BE2C (cell line): ENCODE measurements at regions not wholly inside any gene's neighbourhood (a gene's known extent, or its start where the extent isn't known, plus 50 kb on each side); places are given as distances from the start of the nearest gene placed in this dataset.

Source experiments
- DNase-seq: peaks from one replicate; pipeline ENCODE4 v3.0.0-alpha.2; 2020
- H3K27me3 ChIP-seq: fragments of 250-450 bp; sonication (Bioruptor Pico); 2 replicates; pipeline ENCODE4 v1.5.1; 2020; ENCODE audit warnings: mild to moderate bottlenecking
- H3K36me3 ChIP-seq: fragments of 250-450 bp; sonication (Bioruptor Pico); 2 replicates; pipeline ENCODE4 v1.5.1; 2020; ENCODE audit warnings: mild to moderate bottlenecking
- H3K4me1 ChIP-seq: fragments of 250-450 bp; sonication (Bioruptor Pico); 2 replicates; pipeline ENCODE4 v1.5.1; 2020
- H3K4me3 ChIP-seq: 2 replicates; pipeline ENCODE4 v1.5.1; 2011; ENCODE audit warnings: low read depth, low read length
- H3K9me3 ChIP-seq: fragments of 250-450 bp; sonication (Bioruptor Pico); 2 replicates; pipeline ENCODE4 v1.5.1; 2020
- TF ChIP-seq, protein P1 (sequence below): IDR thresholded peaks from 2 replicates; pipeline ENCODE4 v1.5.1; 2012; ENCODE audit warnings: mild to moderate bottlenecking, low read depth, low read length

DNA sequence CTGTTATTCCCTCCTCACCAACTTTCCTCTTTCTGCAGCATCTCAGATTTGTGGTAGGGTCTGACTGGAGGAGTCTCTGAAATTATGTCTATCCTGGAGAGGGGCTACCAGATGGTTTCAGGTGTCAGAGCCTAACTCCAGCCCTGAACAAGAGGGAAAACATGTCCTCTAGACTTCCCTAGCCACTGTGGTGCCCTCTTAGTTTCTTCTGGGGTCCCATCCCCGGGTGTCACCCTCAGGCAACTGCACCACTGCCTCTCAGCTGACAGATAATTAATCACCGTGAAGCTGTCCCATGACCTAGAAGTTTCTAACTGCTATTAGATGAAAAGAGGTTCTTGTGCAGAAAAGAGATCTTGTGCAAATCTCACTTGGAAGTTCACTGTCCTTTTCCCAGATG is 95.1 kb upstream of the CELF4 start:
- no peak for DNase-seq
- Histone ChIP-seq H3K36me3 (no peaks in the 10 kb centered on the region), H3K9me3 (no peaks in the 10 kb centered on the region), H3K4me3 (no peak overlapping the region), H3K27me3 (no peaks in the 10 kb centered on the region), H3K4me1 (no peaks in the 10 kb centered on the region)
- TF ChIP-seq, protein P1, sequence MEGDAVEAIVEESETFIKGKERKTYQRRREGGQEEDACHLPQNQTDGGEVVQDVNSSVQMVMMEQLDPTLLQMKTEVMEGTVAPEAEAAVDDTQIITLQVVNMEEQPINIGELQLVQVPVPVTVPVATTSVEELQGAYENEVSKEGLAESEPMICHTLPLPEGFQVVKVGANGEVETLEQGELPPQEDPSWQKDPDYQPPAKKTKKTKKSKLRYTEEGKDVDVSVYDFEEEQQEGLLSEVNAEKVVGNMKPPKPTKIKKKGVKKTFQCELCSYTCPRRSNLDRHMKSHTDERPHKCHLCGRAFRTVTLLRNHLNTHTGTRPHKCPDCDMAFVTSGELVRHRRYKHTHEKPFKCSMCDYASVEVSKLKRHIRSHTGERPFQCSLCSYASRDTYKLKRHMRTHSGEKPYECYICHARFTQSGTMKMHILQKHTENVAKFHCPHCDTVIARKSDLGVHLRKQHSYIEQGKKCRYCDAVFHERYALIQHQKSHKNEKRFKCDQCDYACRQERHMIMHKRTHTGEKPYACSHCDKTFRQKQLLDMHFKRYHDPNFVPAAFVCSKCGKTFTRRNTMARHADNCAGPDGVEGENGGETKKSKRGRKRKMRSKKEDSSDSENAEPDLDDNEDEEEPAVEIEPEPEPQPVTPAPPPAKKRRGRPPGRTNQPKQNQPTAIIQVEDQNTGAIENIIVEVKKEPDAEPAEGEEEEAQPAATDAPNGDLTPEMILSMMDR, result no peak

- Histone ChIP-seq H3K27me3 (no peaks in the 10 kb centered on the region), H3K4me3 (no peak overlapping the region), H3K4me1 (no peaks in the 10 kb centered on the region), H3K9me3 (no peaks in the 10 kb centered on the region), H3K36me3 (no peaks in the 10 kb centered on the region)
- TF ChIP-seq, protein P1, result no peak
- no peak for DNase-seq
Measured at GRCh38 chr18:37659906-37660305, 94.3 kb upstream of the CELF4 start.

- TF ChIP-seq, protein P1, result no peak
- no peaks in the 10 kb centered on the region for H3K9me3 ChIP-seq
- no peaks in the 10 kb centered on the region for H3K27me3 ChIP-seq
- no peaks in the 10 kb centered on the region for H3K4me1 ChIP-seq
- no peak for DNase-seq
- no peaks in the 10 kb centered on the region for H3K36me3 ChIP-seq
- H3K4me3 ChIP-seq, result no peak overlapping the region
Measured at GRCh38 chr18:37658894-37659293, 93.3 kb upstream of the CELF4 start.

GRCh38 chr18:37657493-37657892 is 91.9 kb upstream of the CELF4 start:
- no peaks in the 10 kb centered on the region for H3K36me3 ChIP-seq
- H3K4me1 ChIP-seq, result no peaks in the 10 kb centered on the region
- H3K9me3 ChIP-seq, result no peaks in the 10 kb centered on the region
- no peak for DNase-seq
- no peak overlapping the region for H3K4me3 ChIP-seq
- TF ChIP-seq, protein P1, result no peak
- H3K27me3 ChIP-seq, result no peaks in the 10 kb centered on the region

DNA sequence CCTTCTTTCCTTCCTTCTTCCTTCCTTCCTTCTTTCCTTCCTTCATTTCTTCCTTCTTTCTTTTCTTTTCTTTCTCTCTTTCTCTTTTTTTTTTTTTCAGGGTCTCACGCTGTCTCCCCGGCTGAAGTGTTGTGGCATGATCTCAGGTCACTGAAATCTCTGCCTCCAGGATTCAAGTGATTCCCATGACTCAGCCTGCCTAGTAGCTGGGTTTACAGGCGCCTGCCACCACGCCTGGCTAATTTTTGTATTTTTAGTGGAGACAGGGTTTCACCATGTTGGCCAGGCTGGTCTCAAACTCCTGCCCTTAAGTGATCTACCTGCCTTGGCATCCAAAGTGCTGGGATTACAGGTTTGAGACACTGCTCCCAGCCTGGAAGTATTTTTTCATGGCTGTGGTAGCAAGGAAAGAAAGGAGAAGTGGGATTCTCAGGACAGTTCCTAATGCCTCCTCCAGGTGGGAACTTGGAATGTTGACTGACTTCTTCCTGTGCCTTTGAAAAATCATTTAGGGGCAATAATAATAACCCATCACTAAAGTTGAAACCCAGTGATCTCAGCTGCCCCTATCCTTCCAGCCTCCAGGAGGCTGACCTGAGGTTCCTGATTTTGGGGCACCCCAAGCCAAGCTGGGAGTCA is 89.3 kb upstream of the CELF4 start:
- Histone ChIP-seq H3K27me3 (no peaks in the 10 kb centered on the region), H3K4me3 (no peak overlapping the region), H3K9me3 (no peaks in the 10 kb centered on the region), H3K36me3 (no peaks in the 10 kb centered on the region), H3K4me1 (no peaks in the 10 kb centered on the region)
- TF ChIP-seq, protein P1, result no peak
- no peak for DNase-seq

GRCh38 chr18:37654034-37654433 is 88.4 kb upstream of the CELF4 start:
- no peaks in the 10 kb centered on the region for H3K27me3 ChIP-seq
- no peak for DNase-seq
- TF ChIP-seq, protein P1, result no peak
- H3K9me3 ChIP-seq, result no peaks in the 10 kb centered on the region
- H3K4me1 ChIP-seq, result no peaks in the 10 kb centered on the region
- no peaks in the 10 kb centered on the region for H3K36me3 ChIP-seq
- H3K4me3 ChIP-seq, result no peak overlapping the region
